Spinal cord (tissue), 9 donors: ENCODE measurements at regions not wholly inside any gene's neighbourhood (a gene's known extent, or its start where the extent isn't known, plus 50 kb on each side); places are given as distances from the start of the nearest gene placed in this dataset.

Experiments
- DNase-seq, 6 donors: peaks; one replicate each; pipeline versions ENCODE4 v3.0.0 to v3.0.0-alpha.2; 2013 to 2015; ENCODE audit warnings: low spot score in 6 of 6, low read depth in 4 of 6
- H3K27ac ChIP-seq: one replicate; pipeline ENCODE4 v1.5.1; 2013; ENCODE audit warnings: low read depth, low read length, control low read depth
- H3K27me3 ChIP-seq: one replicate; pipeline ENCODE4 v1.6.1; 2013; ENCODE audit warnings: low read length; ENCODE audit not compliant: control insufficient read depth, insufficient read depth
- H3K36me3 ChIP-seq: one replicate; pipeline ENCODE4 v1.6.1; 2013; ENCODE audit warnings: low read length; ENCODE audit not compliant: control insufficient read depth, insufficient read depth
- H3K4me1 ChIP-seq: one replicate; pipeline ENCODE4 v1.6.1; 2013; ENCODE audit warnings: low read length; ENCODE audit not compliant: control insufficient read depth, insufficient read depth
- H3K4me3 ChIP-seq: one replicate; pipeline ENCODE4 v1.5.1; 2013; ENCODE audit warnings: low read depth, low read length, control low read depth
- H3K9me3 ChIP-seq: one replicate; pipeline ENCODE4 v1.6.1; 2013; ENCODE audit warnings: low read length; ENCODE audit not compliant: control insufficient read depth, insufficient read depth
- WGBS: methylation state at CpG from one replicate; pipeline ENCODE4 v1.1.5; 2013; ENCODE audit warnings: missing lambda C conversion rate; ENCODE audit not compliant: insufficient coverage; 5-methylcytosine and 5-hydroxymethylcytosine counted together
- donor health status: healthy.

DNA sequence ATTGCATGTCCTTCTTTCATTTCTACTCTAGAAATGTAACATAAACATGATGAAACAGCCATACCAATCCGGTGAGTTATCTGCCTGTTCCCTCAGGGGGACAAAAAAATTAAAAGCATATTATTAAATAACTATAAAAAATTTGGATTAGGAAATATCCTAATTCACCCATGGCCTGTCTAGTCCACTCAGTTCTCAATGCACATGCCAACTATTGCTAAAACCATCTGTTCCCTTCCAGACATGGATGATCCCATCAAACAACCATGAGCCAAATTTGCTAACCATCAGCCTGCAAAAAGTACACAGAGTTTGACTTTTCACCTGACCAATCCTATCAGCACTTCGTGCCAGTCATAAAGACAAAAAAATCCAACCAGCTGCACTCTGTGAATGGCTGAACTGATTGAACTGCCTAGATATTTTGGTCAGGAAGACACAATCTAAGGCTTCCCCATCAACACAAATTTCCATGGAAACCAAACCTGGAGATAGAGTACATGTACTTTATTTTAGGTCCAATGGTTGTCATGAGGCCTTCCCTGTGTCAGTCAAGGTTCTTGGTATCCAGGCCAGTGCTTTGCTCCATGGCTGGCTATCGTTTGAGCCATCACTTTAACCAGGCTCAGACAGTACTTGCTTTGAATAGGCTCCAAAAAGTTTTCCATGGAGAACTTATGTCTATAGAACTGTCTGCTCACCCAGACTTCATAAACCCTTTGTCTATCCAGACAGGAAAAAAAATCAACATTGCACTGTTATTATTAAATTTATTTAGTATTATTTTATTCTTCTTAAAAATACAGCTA, 570.8 kb downstream of the LTN1 start:
- Histone ChIP-seq H3K9me3 (no peaks in the 10 kb centered on the region), H3K27ac (no peak overlapping the region), H3K4me3 (no peak overlapping the region), H3K27me3 (no peaks in the 10 kb centered on the region), H3K36me3 (no peaks in the 10 kb centered on the region), H3K4me1 (no peaks in the 10 kb centered on the region)
- DNase-seq: no peak
- WGBS: 100% methylated on average over 1 of the region's 3 CpGs

DNA sequence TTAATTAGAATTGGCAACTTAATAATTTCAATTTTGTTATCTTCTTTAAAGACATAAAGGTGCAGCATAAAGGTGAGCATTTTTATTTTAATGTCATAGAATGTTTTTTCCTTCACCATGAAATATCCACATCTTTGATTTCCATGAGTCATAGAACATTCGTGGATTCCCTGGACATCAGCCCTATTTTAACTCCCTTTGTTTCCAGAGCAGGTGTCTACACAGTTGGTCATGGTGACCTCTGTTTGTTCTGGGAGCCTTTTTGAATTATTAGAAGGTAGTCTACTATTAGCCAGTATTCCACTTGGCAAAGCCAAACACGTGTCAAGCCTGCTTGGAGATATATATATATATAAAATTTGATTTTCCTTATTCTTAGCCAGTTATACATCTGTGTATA, 572.9 kb downstream of the LTN1 start:
- Histone ChIP-seq H3K36me3 (no peaks in the 10 kb centered on the region), H3K4me1 (no peaks in the 10 kb centered on the region), H3K27me3 (no peaks in the 10 kb centered on the region), H3K9me3 (no peaks in the 10 kb centered on the region), H3K27ac (no peak overlapping the region), H3K4me3 (no peak overlapping the region)
- DNase-seq: no peak
- no CpG with 5 or more reads among the region's 2 CpGs for WGBS

GRCh38 chr21:28418726-28419514, 573.8 kb downstream of the LTN1 start:
- no peaks in the 10 kb centered on the region for H3K9me3 ChIP-seq
- no peaks in the 10 kb centered on the region for H3K36me3 ChIP-seq
- no peak for DNase-seq
- no peak overlapping the region for H3K4me3 ChIP-seq
- 79% methylated on average over 5 of the region's 6 CpGs for WGBS
- no peaks in the 10 kb centered on the region for H3K27me3 ChIP-seq
- H3K4me1 ChIP-seq: no peaks in the 10 kb centered on the region
- no peak overlapping the region for H3K27ac ChIP-seq

- no CpG with 5 or more reads among the region's 2 CpGs for WGBS
- H3K27me3 ChIP-seq: no peaks in the 10 kb centered on the region
- no peak overlapping the region for H3K27ac ChIP-seq
- H3K4me3 ChIP-seq: no peak overlapping the region
- peak in 1 of 6 donors; percentile 37 for DNase-seq
- no peaks in the 10 kb centered on the region for H3K36me3 ChIP-seq
- H3K4me1 ChIP-seq: no peaks in the 10 kb centered on the region
- no peaks in the 10 kb centered on the region for H3K9me3 ChIP-seq
Measured at GRCh38 chr21:28410256-28410655, 582.4 kb downstream of the LTN1 start.

- Histone ChIP-seq H3K27me3 (no peaks in the 10 kb centered on the region), H3K36me3 (no peaks in the 10 kb centered on the region), H3K9me3 (no peaks in the 10 kb centered on the region), H3K4me1 (no peaks in the 10 kb centered on the region), H3K4me3 (no peak overlapping the region), H3K27ac (no peak overlapping the region)
- no peak for DNase-seq
- WGBS: no CpG with 5 or more reads among the region's 1 CpG
Measured at GRCh38 chr21:28402616-28402989, 590.1 kb downstream of the LTN1 start.

GRCh38 chr21:28397040-28397439, 595.6 kb downstream of the LTN1 start:
- no peak for DNase-seq
- Histone ChIP-seq H3K27me3 (no peaks in the 10 kb centered on the region), H3K4me1 (no peaks in the 10 kb centered on the region), H3K9me3 (no peaks in the 10 kb centered on the region), H3K27ac (no peak overlapping the region), H3K36me3 (no peaks in the 10 kb centered on the region), H3K4me3 (no peak overlapping the region)

DNA sequence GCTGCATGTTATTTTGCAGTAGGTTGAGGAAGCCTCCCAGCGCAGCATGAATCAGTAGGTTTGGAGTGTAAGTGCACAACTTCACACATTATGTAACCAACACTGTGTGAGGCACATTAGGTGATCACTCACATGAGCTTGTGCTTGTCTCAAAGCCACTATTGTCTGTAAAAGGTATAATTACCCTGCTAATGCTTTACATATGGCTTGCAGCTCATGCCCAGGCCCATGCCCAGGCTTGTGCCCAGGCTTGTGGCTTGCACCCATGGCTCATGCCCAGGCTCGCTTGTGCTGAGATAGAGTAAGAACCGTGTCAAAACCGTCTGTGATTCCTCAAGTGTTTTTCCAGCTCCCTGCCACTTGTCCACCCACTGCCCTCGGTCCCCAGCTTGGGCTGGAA, 596.3 kb downstream of the LTN1 start:
- H3K4me3 ChIP-seq: no peak overlapping the region

GRCh38 chr21:28393279-28393678, 599.4 kb downstream of the LTN1 start:
- H3K4me3 ChIP-seq: no peak overlapping the region
- no peaks in the 10 kb centered on the region for H3K27me3 ChIP-seq
- H3K36me3 ChIP-seq: no peaks in the 10 kb centered on the region
- H3K27ac ChIP-seq: no peak overlapping the region
- no peaks in the 10 kb centered on the region for H3K9me3 ChIP-seq
- peak in 1 of 6 donors; percentile 48 for DNase-seq
- no peaks in the 10 kb centered on the region for H3K4me1 ChIP-seq
- WGBS: 99% methylated on average over 6 of the region's 7 CpGs

More for the DNA sequence above, 596.3 kb downstream of the LTN1 start:
- DNase-seq: no peak
- Histone ChIP-seq H3K27ac (no peak overlapping the region), H3K27me3 (no peaks in the 10 kb centered on the region), H3K9me3 (no peaks in the 10 kb centered on the region), H3K4me1 (no peaks in the 10 kb centered on the region), H3K36me3 (no peaks in the 10 kb centered on the region)
- 83% methylated on average over 3 of the region's 5 CpGs for WGBS

GRCh38 chr21:28391938-28392849, 600.5 kb downstream of the LTN1 start:
- no CpG with 5 or more reads among the region's 3 CpGs for WGBS
- no peak for DNase-seq
- Histone ChIP-seq H3K27me3 (no peaks in the 10 kb centered on the region), H3K27ac (no peak overlapping the region), H3K4me3 (no peak overlapping the region), H3K4me1 (no peaks in the 10 kb centered on the region), H3K9me3 (no peaks in the 10 kb centered on the region), H3K36me3 (no peaks in the 10 kb centered on the region)
